ENCODE measurements at regions not wholly inside any gene's neighbourhood (a gene's known extent, or its start where the extent isn't known, plus 50 kb on each side); places are given as distances from the start of the nearest gene placed in this dataset.
"Not testable (repeated sequence)": the region's sequence is repeated elsewhere in the genome, so short reads cannot be mapped to it uniquely, and the experiment has no call there.

- no peak for DNase-seq (ENCODE audit: low read depth in 1 of 2, low spot score in 1 of 2)
- in situ Hi-C loops (cut with HindIII; ENCODE audit: low pct_unique_long_range_greater_than_20kb, low sequenced_read_pairs): no loop called here
- TF ChIP-seq JUND (IDR thresholded peaks at IDR 0.05; ENCODE audit: low read depth): no peak
Measured at GRCh38 chr6:69456086-69456485, 340.7 kb downstream of the LMBRD1 start.

GRCh38 chr6:69454619-69455018 lies 342.2 kb downstream of the LMBRD1 start:
- in situ Hi-C loops (cut with HindIII; ENCODE audit: low pct_unique_long_range_greater_than_20kb, low sequenced_read_pairs); DNase-seq (ENCODE audit: low read depth in 1 of 2, low spot score in 1 of 2): not testable (repeated sequence)

- in situ Hi-C loops (cut with HindIII; ENCODE audit: low pct_unique_long_range_greater_than_20kb, low sequenced_read_pairs); DNase-seq (ENCODE audit: low read depth in 1 of 2, low spot score in 1 of 2): not testable (repeated sequence)
Measured at GRCh38 chr6:69450493-69450892, 346.3 kb downstream of the LMBRD1 start.

GRCh38 chr6:69449887-69450286 lies 346.9 kb downstream of the LMBRD1 start:
- no peak for TF ChIP-seq JUND (IDR thresholded peaks at IDR 0.05; ENCODE audit: low read depth)
- no peak for DNase-seq (ENCODE audit: low read depth in 1 of 2, low spot score in 1 of 2)
- in situ Hi-C loops (cut with HindIII; ENCODE audit: low pct_unique_long_range_greater_than_20kb, low sequenced_read_pairs): no loop called here
